Kidney (tissue), 13 donors: ENCODE measurements at regions not wholly inside any gene's neighbourhood (a gene's known extent, or its start where the extent isn't known, plus 50 kb on each side); places are given as distances from the start of the nearest gene placed in this dataset.
"Not testable (repeated sequence)": the region's sequence is repeated elsewhere in the genome, so short reads cannot be mapped to it uniquely, and the experiment has no call there.

ENCODE experiments used
- DNase-seq, 5 donors: peaks; one replicate each; pipeline ENCODE4 v3.0.0-alpha.2; 2013 to 2020
- FAIRE-seq: peaks from 2 replicates; lab custom pipeline; 2012; peaks lifted over from hg19 to GRCh38; lab: Jason Lieb, UNC
- H3K27ac ChIP-seq, 2 donors: one replicate each; pipeline ENCODE4 v1.7.0; 2013; ENCODE audit warnings: low read depth in 2 of 2, low read length in 2 of 2, inconsistent platforms in 1 of 2
- H3K27me3 ChIP-seq: one replicate; pipeline ENCODE4 v1.7.1; 2013; ENCODE audit warnings: low read length, inconsistent platforms; ENCODE audit not compliant: control insufficient read depth, insufficient read depth
- H3K36me3 ChIP-seq, 3 donors: one replicate each; pipeline versions ENCODE4 v1.7.0 to v1.7.1; 2013; ENCODE audit warnings: low read length in 3 of 3, control low read depth in 1 of 3, inconsistent platforms in 1 of 3; ENCODE audit not compliant: insufficient read depth in 3 of 3, control insufficient read depth in 2 of 3
- H3K4me1 ChIP-seq, 3 donors: one replicate each; pipeline versions ENCODE4 v1.7.0 to v1.7.1; 2013; ENCODE audit warnings: low read length in 3 of 3, inconsistent platforms in 1 of 3, low read depth in 1 of 3; ENCODE audit not compliant: control insufficient read depth in 2 of 3, insufficient read depth in 2 of 3
- H3K4me3 ChIP-seq, 3 donors: one replicate each; pipeline versions ENCODE4 v1.7.0 to v1.8.1; 2013; ENCODE audit warnings: low read length in 3 of 3, control low read depth in 1 of 3, inconsistent platforms in 1 of 3
- H3K9ac ChIP-seq, 3 donors: one replicate each; pipeline versions ENCODE4 v1.7.0 to v1.7.1; 2013; ENCODE audit warnings: low read length in 3 of 3, control low read depth in 1 of 3, inconsistent platforms in 1 of 3
- H3K9me3 ChIP-seq, 3 donors: one replicate each; pipeline versions ENCODE4 v1.7.0 to v1.7.1; 2013; ENCODE audit warnings: low read length in 3 of 3, control low read depth in 1 of 3, inconsistent platforms in 1 of 3; ENCODE audit not compliant: control insufficient read depth in 2 of 3, insufficient read depth in 1 of 3
- intact Hi-C: fragments of 100-400 bp; cut with DNase I; formaldehyde crosslinking; loops from one replicate; pipeline ENCODE4 v1.11.1; 2022
- TF ChIP-seq, protein P1 (sequence below): IDR thresholded peaks from 3 replicates; pipeline ENCODE4 v1.5.1; 2012; ENCODE audit warnings: mild to moderate bottlenecking, moderate library complexity, borderline replicate concordance; ENCODE audit not compliant: insufficient read depth; ENCODE audit errors: extremely low read depth
- donor health status: control.
- donor health status: control.
- donor health status: control.
- donor health status: control.
- donor health status: control.
- donor health status: DM: yes; HTN: yes; CAD: no.
- donor health status: Normal renal cell carcinoma (clear cell type).

DNA sequence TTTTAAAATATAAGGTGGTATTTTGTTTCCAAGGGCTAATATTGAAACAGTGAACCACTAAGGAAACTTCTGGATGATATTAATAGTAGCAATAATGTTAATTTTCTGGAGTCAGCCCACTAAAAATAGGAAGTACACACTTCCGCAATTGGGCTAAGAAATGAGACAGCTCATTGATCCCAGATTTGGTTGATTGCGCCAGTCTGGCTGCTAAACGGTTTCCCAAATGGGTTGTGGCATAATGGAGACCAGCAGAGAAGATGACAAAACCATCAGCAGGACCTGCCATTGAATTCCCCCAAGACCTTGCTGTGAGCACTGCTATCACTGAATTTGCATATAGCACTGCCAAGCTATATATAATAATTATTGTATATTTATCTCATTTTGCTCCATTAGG lies 71.2 kb upstream of the SGK1 start:
- Histone ChIP-seq H3K4me1 (no peaks in the 10 kb centered on the region), H3K36me3 (no peaks in the 10 kb centered on the region), H3K27ac (no peak overlapping the region), H3K4me3 (no peak overlapping the region), H3K27me3 (no peaks in the 10 kb centered on the region), H3K9ac (no peak overlapping the region), H3K9me3 (no peaks in the 10 kb centered on the region)
- TF ChIP-seq, protein P1, sequence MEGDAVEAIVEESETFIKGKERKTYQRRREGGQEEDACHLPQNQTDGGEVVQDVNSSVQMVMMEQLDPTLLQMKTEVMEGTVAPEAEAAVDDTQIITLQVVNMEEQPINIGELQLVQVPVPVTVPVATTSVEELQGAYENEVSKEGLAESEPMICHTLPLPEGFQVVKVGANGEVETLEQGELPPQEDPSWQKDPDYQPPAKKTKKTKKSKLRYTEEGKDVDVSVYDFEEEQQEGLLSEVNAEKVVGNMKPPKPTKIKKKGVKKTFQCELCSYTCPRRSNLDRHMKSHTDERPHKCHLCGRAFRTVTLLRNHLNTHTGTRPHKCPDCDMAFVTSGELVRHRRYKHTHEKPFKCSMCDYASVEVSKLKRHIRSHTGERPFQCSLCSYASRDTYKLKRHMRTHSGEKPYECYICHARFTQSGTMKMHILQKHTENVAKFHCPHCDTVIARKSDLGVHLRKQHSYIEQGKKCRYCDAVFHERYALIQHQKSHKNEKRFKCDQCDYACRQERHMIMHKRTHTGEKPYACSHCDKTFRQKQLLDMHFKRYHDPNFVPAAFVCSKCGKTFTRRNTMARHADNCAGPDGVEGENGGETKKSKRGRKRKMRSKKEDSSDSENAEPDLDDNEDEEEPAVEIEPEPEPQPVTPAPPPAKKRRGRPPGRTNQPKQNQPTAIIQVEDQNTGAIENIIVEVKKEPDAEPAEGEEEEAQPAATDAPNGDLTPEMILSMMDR, result no peak
- intact Hi-C loops, result no loop called here
- FAIRE-seq (no peak), DNase-seq (no peak)

DNA sequence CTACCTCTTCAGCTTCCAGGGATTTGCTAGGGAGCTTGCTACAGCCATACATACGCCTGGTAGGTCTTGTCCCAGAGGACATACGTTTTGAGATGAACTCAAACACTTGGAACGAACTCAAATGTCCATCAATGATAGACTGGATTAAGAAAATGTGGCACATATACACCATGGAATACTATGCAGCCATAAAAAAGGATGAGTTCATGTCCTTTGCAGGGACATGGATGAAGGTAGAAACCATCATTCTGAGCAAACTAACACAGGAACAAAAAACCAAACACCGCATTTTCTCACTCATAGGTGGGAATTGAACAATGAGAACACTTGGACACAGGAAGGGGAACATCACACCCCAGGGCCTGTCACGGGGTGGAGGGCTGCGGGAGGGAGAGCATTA lies 68.6 kb upstream of the SGK1 start:
- FAIRE-seq, H3K9ac ChIP-seq, intact Hi-C loops, H3K27me3 ChIP-seq, H3K4me1 ChIP-seq, DNase-seq, H3K27ac ChIP-seq, H3K9me3 ChIP-seq, H3K36me3 ChIP-seq, H3K4me3 ChIP-seq: not testable (repeated sequence)

DNA sequence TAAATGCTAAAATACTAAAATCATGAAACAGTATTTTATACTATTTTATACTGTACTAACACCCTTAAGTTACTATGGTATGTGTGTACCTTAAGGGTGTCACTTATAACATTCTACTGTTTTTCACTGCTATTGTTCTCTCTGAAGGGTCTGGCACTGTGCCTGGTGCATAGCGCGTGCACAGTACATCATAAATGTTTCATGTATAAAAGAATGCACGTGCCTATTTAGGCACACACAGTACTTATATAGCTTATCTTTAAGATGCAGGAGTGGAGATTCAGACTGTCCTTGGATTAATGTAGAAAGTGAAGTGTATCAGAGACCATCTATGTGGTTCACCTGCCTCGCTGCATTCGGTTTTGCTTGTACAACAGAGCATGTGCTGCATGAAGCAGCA lies 64.0 kb upstream of the SGK1 start:
- no peak overlapping the region for H3K27ac ChIP-seq
- H3K9ac ChIP-seq, result no peak overlapping the region
- no peak overlapping the region for H3K4me3 ChIP-seq
- intact Hi-C loops, result no loop called here
- H3K36me3 ChIP-seq, result no peaks in the 10 kb centered on the region
- no peak for FAIRE-seq
- TF ChIP-seq, protein P1, result no peak
- H3K4me1 ChIP-seq, result no peaks in the 10 kb centered on the region
- H3K9me3 ChIP-seq, result no peaks in the 10 kb centered on the region
- DNase-seq, result peak in 1 of 5 donors; percentile 21
- no peaks in the 10 kb centered on the region for H3K27me3 ChIP-seq

DNA sequence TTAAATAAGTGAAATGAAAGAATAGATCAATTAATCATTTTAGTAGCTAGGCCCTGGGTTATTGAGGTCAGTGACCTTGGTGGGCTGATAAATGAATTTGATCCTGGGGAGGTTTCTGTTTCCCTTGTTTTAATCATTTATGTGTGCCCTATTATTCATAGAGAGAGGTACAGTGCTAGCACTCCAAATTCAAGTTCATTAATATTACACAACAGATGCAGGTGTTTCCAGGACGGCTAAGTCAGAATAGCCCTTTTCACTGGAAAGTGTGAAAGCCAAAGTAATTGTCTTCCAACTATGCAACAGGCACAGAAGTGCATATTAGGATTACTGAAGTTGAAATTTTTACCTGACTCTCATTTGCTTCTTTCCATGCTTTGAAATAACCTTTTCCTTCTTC lies 61.7 kb upstream of the SGK1 start:
- Histone ChIP-seq H3K9ac (no peak overlapping the region), H3K27ac (no peak overlapping the region)
- intact Hi-C loops, result no loop called here

More for the DNA sequence above, 61.7 kb upstream of the SGK1 start:
- no peak for FAIRE-seq
- Histone ChIP-seq H3K4me1 (no peaks in the 10 kb centered on the region), H3K4me3 (no peak overlapping the region), H3K27me3 (no peaks in the 10 kb centered on the region), H3K9me3 (no peaks in the 10 kb centered on the region), H3K36me3 (no peaks in the 10 kb centered on the region)
- TF ChIP-seq, protein P1, result no peak
- no peak for DNase-seq
